KMS-11 (cell line): ENCODE measurements at regions not wholly inside any gene's neighbourhood (a gene's known extent, or its start where the extent isn't known, plus 50 kb on each side); places are given as distances from the start of the nearest gene placed in this dataset.
"Not testable (repeated sequence)": the region's sequence is repeated elsewhere in the genome, so short reads cannot be mapped to it uniquely, and the experiment has no call there.

Experiments used
- H2AFZ ChIP-seq: fragments of 200-600 bp; sonication (generic); 2 replicates; pipeline ENCODE4 v1.6.1; 2016; ENCODE audit warnings: antibody characterized with exemption, mixed run types, low read depth
- H3K27ac ChIP-seq: fragments of 200-600 bp; sonication (generic); 2 replicates; pipeline ENCODE4 v1.6.1; 2016; ENCODE audit warnings: mild to moderate bottlenecking, mixed run types
- H3K27me3 ChIP-seq: fragments of 200-600 bp; sonication (generic); 2 replicates; pipeline ENCODE4 v1.6.1; 2017; ENCODE audit warnings: mild to moderate bottlenecking, low read depth, mixed run types, moderate library complexity; ENCODE audit not compliant: insufficient read depth
- H3K36me3 ChIP-seq: fragments of 200-600 bp; sonication (generic); 2 replicates; pipeline ENCODE4 v1.6.1; 2017; ENCODE audit warnings: mild to moderate bottlenecking, mixed run types; ENCODE audit not compliant: insufficient read depth
- H3K4me1 ChIP-seq: fragments of 200-600 bp; sonication (generic); 2 replicates; pipeline ENCODE4 v1.6.1; 2016; ENCODE audit warnings: mild to moderate bottlenecking, low read depth, mixed run types; ENCODE audit not compliant: poor library complexity, severe bottlenecking
- H3K4me2 ChIP-seq: fragments of 200-600 bp; sonication (generic); 2 replicates; pipeline ENCODE4 v1.7.0; 2016; ENCODE audit warnings: mild to moderate bottlenecking, mixed run types
- H3K4me3 ChIP-seq: fragments of 200-600 bp; sonication (generic); IDR thresholded peaks from 2 replicates; pipeline ENCODE4 v1.6.1; 2017; ENCODE audit warnings: low read depth, low read length, mixed read lengths; ENCODE audit not compliant: insufficient read depth
- H3K79me2 ChIP-seq: fragments of 200-600 bp; sonication (generic); 2 replicates; pipeline ENCODE4 v1.6.1; 2016; ENCODE audit warnings: low read depth, mixed run types; ENCODE audit not compliant: insufficient read depth
- H3K9ac ChIP-seq: fragments of 200-600 bp; sonication (generic); 2 replicates; pipeline ENCODE4 v1.6.1; 2016; ENCODE audit warnings: mild to moderate bottlenecking, mixed run types
- H4K20me1 ChIP-seq: fragments of 200-600 bp; sonication (generic); 2 replicates; pipeline ENCODE4 v1.6.1; 2016; ENCODE audit warnings: mild to moderate bottlenecking, mixed run types; ENCODE audit not compliant: insufficient read depth
- TF ChIP-seq, protein P1 (sequence below): fragments of 200-600 bp; sonication (generic); conservative IDR thresholded peaks from 2 replicates; pipeline ENCODE4 v1.6.1; 2017; ENCODE audit warnings: low read depth, mild to moderate bottlenecking, antibody characterized with exemption, low read length, moderate library complexity, mixed read lengths

GRCh38 chr9:97188545-97188944, 118.9 kb upstream of the CCDC180 start:
- no peak overlapping the region for H3K4me3 ChIP-seq
- H3K27ac ChIP-seq = no peak overlapping the region
- H3K36me3 ChIP-seq = no peaks in the 10 kb centered on the region
- no peaks in the 10 kb centered on the region for H3K27me3 ChIP-seq
- H2AFZ ChIP-seq = no peak overlapping the region
- H3K4me2 ChIP-seq = no peak overlapping the region
- TF ChIP-seq, protein P1, sequence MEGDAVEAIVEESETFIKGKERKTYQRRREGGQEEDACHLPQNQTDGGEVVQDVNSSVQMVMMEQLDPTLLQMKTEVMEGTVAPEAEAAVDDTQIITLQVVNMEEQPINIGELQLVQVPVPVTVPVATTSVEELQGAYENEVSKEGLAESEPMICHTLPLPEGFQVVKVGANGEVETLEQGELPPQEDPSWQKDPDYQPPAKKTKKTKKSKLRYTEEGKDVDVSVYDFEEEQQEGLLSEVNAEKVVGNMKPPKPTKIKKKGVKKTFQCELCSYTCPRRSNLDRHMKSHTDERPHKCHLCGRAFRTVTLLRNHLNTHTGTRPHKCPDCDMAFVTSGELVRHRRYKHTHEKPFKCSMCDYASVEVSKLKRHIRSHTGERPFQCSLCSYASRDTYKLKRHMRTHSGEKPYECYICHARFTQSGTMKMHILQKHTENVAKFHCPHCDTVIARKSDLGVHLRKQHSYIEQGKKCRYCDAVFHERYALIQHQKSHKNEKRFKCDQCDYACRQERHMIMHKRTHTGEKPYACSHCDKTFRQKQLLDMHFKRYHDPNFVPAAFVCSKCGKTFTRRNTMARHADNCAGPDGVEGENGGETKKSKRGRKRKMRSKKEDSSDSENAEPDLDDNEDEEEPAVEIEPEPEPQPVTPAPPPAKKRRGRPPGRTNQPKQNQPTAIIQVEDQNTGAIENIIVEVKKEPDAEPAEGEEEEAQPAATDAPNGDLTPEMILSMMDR = no peak
- H4K20me1 ChIP-seq = no peaks in the 10 kb centered on the region
- H3K4me1 ChIP-seq = no peaks in the 10 kb centered on the region
- no peaks in the 10 kb centered on the region for H3K79me2 ChIP-seq
- no peak overlapping the region for H3K9ac ChIP-seq

GRCh38 chr9:97187706-97188105, 119.8 kb upstream of the CCDC180 start:
- H3K4me2 ChIP-seq, H2AFZ ChIP-seq, H3K9ac ChIP-seq, H3K4me3 ChIP-seq, H3K4me1 ChIP-seq, H3K27me3 ChIP-seq, H3K27ac ChIP-seq, H4K20me1 ChIP-seq, H3K36me3 ChIP-seq, H3K79me2 ChIP-seq: not testable (repeated sequence)

DNA sequence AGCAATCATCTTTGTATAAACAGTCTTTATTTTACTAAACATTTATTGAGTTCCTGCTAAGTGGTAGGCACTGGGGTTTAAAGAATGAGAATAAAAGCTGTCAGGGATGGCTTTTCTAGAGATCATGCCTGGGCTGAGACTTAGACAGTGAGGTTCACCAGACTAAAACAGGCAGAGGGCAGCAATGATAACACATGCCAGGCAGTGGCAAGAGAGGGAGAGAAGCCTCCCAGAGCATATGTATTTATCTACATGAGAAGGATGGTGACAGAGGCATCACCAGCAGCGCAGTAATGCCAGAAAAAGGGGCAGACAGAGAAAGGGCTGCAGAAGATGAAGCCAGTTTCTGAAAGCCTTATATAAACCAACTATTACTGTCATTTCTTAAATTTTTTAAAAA, 121.0 kb upstream of the CCDC180 start:
- no peaks in the 10 kb centered on the region for H3K27me3 ChIP-seq
- no peaks in the 10 kb centered on the region for H3K4me1 ChIP-seq
- TF ChIP-seq, protein P1 = no peak
- no peak overlapping the region for H3K27ac ChIP-seq
- no peak overlapping the region for H3K9ac ChIP-seq
- no peak overlapping the region for H3K4me3 ChIP-seq
- no peaks in the 10 kb centered on the region for H4K20me1 ChIP-seq
- no peaks in the 10 kb centered on the region for H3K79me2 ChIP-seq
- H2AFZ ChIP-seq = no peak overlapping the region
- no peaks in the 10 kb centered on the region for H3K36me3 ChIP-seq
- H3K4me2 ChIP-seq = no peak overlapping the region

- not testable (repeated sequence) for H3K27ac ChIP-seq, H4K20me1 ChIP-seq, H3K4me3 ChIP-seq, H3K79me2 ChIP-seq, H3K9ac ChIP-seq, H2AFZ ChIP-seq, H3K27me3 ChIP-seq, H3K36me3 ChIP-seq, H3K4me1 ChIP-seq, H3K4me2 ChIP-seq
These were observed 124.9 kb upstream of the CCDC180 start for GRCh38 chr9:97182532-97182931.

DNA sequence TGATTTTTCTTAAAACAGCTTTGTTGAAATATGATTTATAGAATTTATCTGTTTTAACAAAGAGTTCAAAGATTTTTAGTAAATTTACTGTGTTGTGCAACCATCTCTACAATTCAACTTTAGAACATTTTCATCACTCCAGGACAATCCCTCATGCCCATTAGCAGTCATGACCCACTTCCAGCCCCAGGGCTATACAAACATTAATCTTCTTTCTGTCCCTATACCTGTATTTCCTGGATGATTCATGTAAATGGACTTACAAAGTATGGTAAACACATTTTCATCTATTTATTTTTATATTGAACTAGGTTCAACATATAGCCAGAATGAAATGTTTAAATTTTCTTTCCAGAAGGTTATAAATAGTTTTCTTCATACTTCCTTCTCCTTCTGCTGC, 127.8 kb upstream of the CCDC180 start:
- no peak overlapping the region for H3K4me2 ChIP-seq
- H3K9ac ChIP-seq = no peak overlapping the region

More for the DNA sequence above, 127.8 kb upstream of the CCDC180 start:
- H2AFZ ChIP-seq = no peak overlapping the region
- H3K27me3 ChIP-seq = no peaks in the 10 kb centered on the region
- TF ChIP-seq, protein P1 = no peak
- no peaks in the 10 kb centered on the region for H3K36me3 ChIP-seq
- no peaks in the 10 kb centered on the region for H3K79me2 ChIP-seq
- no peak overlapping the region for H3K4me3 ChIP-seq
- H4K20me1 ChIP-seq = no peaks in the 10 kb centered on the region
- no peak overlapping the region for H3K27ac ChIP-seq
- no peaks in the 10 kb centered on the region for H3K4me1 ChIP-seq
